K562 (cell line): ENCODE measurements at regions not wholly inside any gene's neighbourhood (a gene's known extent, or its start where the extent isn't known, plus 50 kb on each side); places are given as distances from the start of the nearest gene placed in this dataset.

Experiments used
- ATAC-seq: fragments of 200-7000 bp; cut with Tn5 transposase; 3 replicates; pipeline ENCODE4 v1.9.1; 2020; ENCODE audit warnings: moderate library complexity
- BruUV-seq: library from RNA; stranded (reverse); fragments of 400-500 nt; replicated peaks from 2 replicates; lab custom pipeline; 2021; lab: Mats Ljungman, UMichigan
- CTCF ChIA-PET: fragments of 300-600 bp; formaldehyde crosslinking; extraction: SDS; loops from one replicate; lab custom pipeline; 2021; ENCODE audit warnings: low intra/inter-chr PET ratio; lab: Yijun Ruan, JAX
- POLR2A ChIA-PET: fragments of 300-600, 350-650 bp; sonication (Branson Sonifier 250); formaldehyde crosslinking; extraction: SDS; loops from one replicate; lab custom pipeline; 2021; ENCODE audit warnings: antibody characterized with exemption, inconsistent platforms; lab: Yijun Ruan, JAX
- DNase-seq, 4 experiments: peaks; one replicate each; pipeline versions ENCODE4 v3.0.0 to v3.0.0-alpha.2; 2011 to 2018; ENCODE audit warnings: low spot score in 3 of 4, mixed read lengths in 3 of 4; ENCODE audit errors: extremely low read depth in 1 of 4
- FAIRE-seq: peaks from 2 replicates; lab custom pipeline; 2011; peaks lifted over from hg19 to GRCh38; lab: Jason Lieb, UNC
- H2AFZ ChIP-seq: 2 replicates; pipeline ENCODE4 v1.6.0; 2011; ENCODE audit warnings: low read depth, low read length, control low read depth, inconsistent platforms
- H3K27ac ChIP-seq: fragments of 200-600 bp; 3 replicates; pipeline ENCODE4 v1.8.0; 2011; ENCODE audit warnings: low read depth, mild to moderate bottlenecking, control low read depth, inconsistent platforms, low read length, moderate library complexity, mixed read lengths; ENCODE audit errors: extremely low read depth
- H3K27me3 ChIP-seq, 2 experiments: fragments of 300-600 bp in 1 of 2; 2 replicates in 1 of 2; 3 replicates in 1 of 2; pipeline versions ENCODE4 v1.6.0 to v1.8.0; 2011; ENCODE audit warnings: inconsistent platforms in 2 of 2, low read length in 2 of 2, mild to moderate bottlenecking in 1 of 2, mixed read lengths in 1 of 2, moderate library complexity in 1 of 2; ENCODE audit not compliant: control insufficient read depth in 2 of 2, insufficient read depth in 2 of 2
- H3K36me3 ChIP-seq: fragments of 300-600 bp; 3 replicates; pipeline ENCODE4 v1.8.0; 2011; ENCODE audit warnings: mild to moderate bottlenecking, low read length, inconsistent platforms; ENCODE audit not compliant: control insufficient read depth, insufficient read depth
- H3K4me1 ChIP-seq, 2 experiments: fragments of 200-600 bp in 1 of 2; replicated peaks in 1 of 2; 2 replicates in 1 of 2; 3 replicates in 1 of 2; pipeline versions ENCODE4 v1.5.1 to v1.8.0; 2011; ENCODE audit warnings: inconsistent platforms in 2 of 2, low read length in 2 of 2, mild to moderate bottlenecking in 1 of 2, mixed read lengths in 1 of 2, moderate library complexity in 1 of 2; ENCODE audit not compliant: control insufficient read depth in 2 of 2, insufficient read depth in 2 of 2
- H3K4me2 ChIP-seq: 2 replicates; pipeline ENCODE4 v1.6.1; 2011; ENCODE audit warnings: low read length, control low read depth, inconsistent platforms, mixed read lengths; ENCODE audit not compliant: insufficient read depth
- H3K4me3 ChIP-seq: fragments of 200-600 bp; sonication (generic), shearing (Covaris generic); 2 replicates; pipeline ENCODE4 v1.5.1; 2016; ENCODE audit warnings: control low read depth, inconsistent platforms
- H3K79me2 ChIP-seq: fragments of 200-600 bp; 3 replicates; pipeline ENCODE4 v1.8.0; 2011; ENCODE audit warnings: low read length, inconsistent platforms; ENCODE audit not compliant: control insufficient read depth, insufficient read depth
- H3K9ac ChIP-seq, 2 experiments: 2 replicates each; pipeline versions ENCODE4 v1.6.0 to v1.6.1; 2011; ENCODE audit warnings: low read depth in 2 of 2, low read length in 2 of 2, control low read depth in 1 of 2, inconsistent platforms in 1 of 2, mild to moderate bottlenecking in 1 of 2, mixed read lengths in 1 of 2; ENCODE audit not compliant: insufficient read depth in 1 of 2
- H3K9me1 ChIP-seq: one replicate; pipeline ENCODE4 v1.6.0; 2011; ENCODE audit warnings: inconsistent platforms, mild to moderate bottlenecking, low read length, moderate library complexity; ENCODE audit not compliant: control insufficient read depth, insufficient read depth
- H3K9me3 ChIP-seq: replicated peaks from 2 replicates; pipeline ENCODE4 v1.5.1; 2011; ENCODE audit warnings: low read depth, low read length, inconsistent platforms; ENCODE audit not compliant: control insufficient read depth, insufficient read depth
- H4K20me1 ChIP-seq: replicated peaks from 2 replicates; pipeline ENCODE4 v1.6.1; 2011; ENCODE audit warnings: low read length, inconsistent platforms, mixed read lengths; ENCODE audit not compliant: control insufficient read depth, insufficient read depth
- E2F5 ChIP-seq: sonication (generic); formaldehyde crosslinking; IDR thresholded peaks from 2 replicates; pipeline ENCODE4 v1.8.0; 2022; ENCODE audit warnings: mild to moderate bottlenecking, missing genetic modification reagents
- FOXA3 ChIP-seq, 2 experiments: fragments of 450-650 bp in 1 of 2; sonication (generic) in 1 of 2; formaldehyde crosslinking; IDR thresholded peaks in 1 of 2; conservative IDR thresholded peaks in 1 of 2; 2 replicates each; pipeline versions ENCODE4 v1.4.0 to v1.8.0; 2020 to 2022; ENCODE audit warnings: mild to moderate bottlenecking in 2 of 2, missing genetic modification reagents in 1 of 2
- KDM2B ChIP-seq: fragments of 250-450 bp; sonication (Bioruptor Pico); IDR thresholded peaks from 2 replicates; pipeline ENCODE4 v1.8.0; 2021; ENCODE audit warnings: mild to moderate bottlenecking, moderate library complexity
- PHTF2 ChIP-seq: fragments of 250-450 bp; sonication (Bioruptor Pico); IDR thresholded peaks from 2 replicates; pipeline ENCODE4 v1.5.0; 2021; ENCODE audit warnings: mild to moderate bottlenecking
- PKNOX1 ChIP-seq: fragments of 450-650 bp; IDR thresholded peaks from 2 replicates; pipeline ENCODE4 v1.6.1; 2016
- SMC3 ChIP-seq: conservative IDR thresholded peaks from 2 replicates; pipeline ENCODE4 v1.6.1; 2011; ENCODE audit warnings: low read depth, low read length, improper control_type of control experiment; ENCODE audit not compliant: insufficient read depth
- TFAP4 ChIP-seq: sonication (generic); formaldehyde crosslinking; IDR thresholded peaks from 2 replicates; pipeline ENCODE4 v1.8.0; 2022; ENCODE audit warnings: missing genetic modification reagents, mild to moderate bottlenecking, moderate library complexity, borderline replicate concordance
- ZBTB12 ChIP-seq: fragments of 250-450 bp; sonication (Bioruptor Pico); IDR thresholded peaks from 2 replicates; pipeline ENCODE4 v1.4.0; 2020
- ZNF184 ChIP-seq: sonication (generic); formaldehyde crosslinking; IDR thresholded peaks from 2 replicates; pipeline ENCODE4 v1.5.0; 2020; ENCODE audit warnings: missing genetic modification reagents
- ZNF586 ChIP-seq: fragments of 450-650 bp; formaldehyde crosslinking; conservative IDR thresholded peaks from 2 replicates; pipeline ENCODE4 v1.4.0; 2020; ENCODE audit warnings: mild to moderate bottlenecking, moderate library complexity
- WGBS: fragments of 100-300 bp; shearing (Covaris generic); methylation state at CpG from one replicate; pipeline ENCODE4 v1.1.6; 2016; ENCODE audit warnings: low coverage, mixed read lengths; ENCODE audit not compliant: insufficient coverage; ENCODE audit errors: missing lambda C conversion rate; 5-methylcytosine and 5-hydroxymethylcytosine counted together
- in situ Hi-C: fragments of 300-500 bp; cut with MboI; formaldehyde crosslinking; loops from 4 replicates; pipeline ENCODE4 v1.15.0; 2018; ENCODE audit warnings: inconsistent platforms, mixed read lengths
- intact Hi-C: fragments of 100-400 bp; cut with micrococcal nuclease; formaldehyde crosslinking; loops from 2 replicates; pipeline ENCODE4 v1.14.2; 2022

- 0% methylated on average over 6 of the region's 6 CpGs for WGBS
- ChIA-PET POLR2A (interaction anchor here (0.8 kb wide), 1 partner anchor 21 kb away, joined by 3 read pairs; no protein-coding TSS in a partner anchor), CTCF (no interaction called here)
- Histone ChIP-seq H3K9me3 (no peaks in the 10 kb centered on the region), H3K4me1 (no peaks in the 10 kb centered on the region), H3K36me3 (no peaks in the 10 kb centered on the region), H3K27me3 (peaks cover 0 to 23% of the 10 kb centered on the region in 2 experiments; a peak in 3 of 5 replicates), H3K27ac (no peak overlapping the region), H3K79me2 (no peaks in the 10 kb centered on the region), H4K20me1 (no peaks in the 10 kb centered on the region; the same call in 1 of the 2 replicates), H3K4me3 (no peak overlapping the region), H3K9me1 (no peaks in the 10 kb centered on the region), H2AFZ (no peak overlapping the region), H3K9ac (no peak overlapping the region), H3K4me2 (no peak overlapping the region)
- ATAC-seq = no peak
- intact Hi-C loops (no loop called here), in situ Hi-C loops (no loop called here)
- no peak for FAIRE-seq
- TF ChIP-seq PKNOX1 (peak; percentile 66), PHTF2 (CRISPR knock-in tag) (no peak)
- DNase-seq = no peak
- BruUV-seq = no TSS peak
These were observed 198.2 kb downstream of the SNX19 start for GRCh38 chr11:130718120-130718519.

GRCh38 chr11:130719220-130719915 lies 196.9 kb downstream of the SNX19 start:
- ChIA-PET CTCF (no interaction called here), POLR2A (no interaction called here)
- Histone ChIP-seq H3K4me2 (no peak overlapping the region), H3K9me1 (no peaks in the 10 kb centered on the region), H4K20me1 (no peaks in the 10 kb centered on the region; the same call in 1 of the 2 replicates), H3K27me3 (peaks cover 0 to 24% of the 10 kb centered on the region in 2 experiments; a peak in 3 of 5 replicates), H3K9ac (no peak overlapping the region), H3K4me1 (no peaks in the 10 kb centered on the region), H3K36me3 (no peaks in the 10 kb centered on the region), H3K9me3 (no peaks in the 10 kb centered on the region), H3K4me3 (no peak overlapping the region), H3K79me2 (no peaks in the 10 kb centered on the region), H3K27ac (no peak overlapping the region), H2AFZ (no peak overlapping the region)
- intact Hi-C loops = no loop called here
- no peak for DNase-seq
- ATAC-seq = no peak
- under 1% methylated on average over 14 of the region's 14 CpGs for WGBS
- BruUV-seq = no TSS peak
- no peak for FAIRE-seq
- in situ Hi-C loops = no loop called here
- TF ChIP-seq ZNF184 = no peak
- no peak for TF ChIP-seq E2F5 (CRISPR knock-in tag)
- TF ChIP-seq SMC3 = no peak
- TF ChIP-seq KDM2B (CRISPR knock-in tag) = no peak
- no peak for TF ChIP-seq FOXA3 (CRISPR knock-in tag; conservative IDR thresholded peaks at IDR 0.05 in 1 of 2, IDR thresholded peaks at IDR 0.05 in 1 of 2)
- TF ChIP-seq ZNF586 (CRISPR knock-in tag) = no peak
- no peak for TF ChIP-seq ZBTB12
- TF ChIP-seq TFAP4 (CRISPR knock-in tag) = no peak
